ENCODE measurements at regions not wholly inside any gene's neighbourhood (a gene's known extent, or its start where the extent isn't known, plus 50 kb on each side); places are given as distances from the start of the nearest gene placed in this dataset.

- no peak for DNase-seq
Observed at GRCh38 chr1:201772178-201772577, 56.8 kb upstream of the IPO9 start.

- DNase-seq: no peak
Observed at GRCh38 chr1:201773764-201774163, 55.2 kb upstream of the IPO9 start.

- DNase-seq: no peak
Observed at GRCh38 chr1:201774224-201774982, 54.6 kb upstream of the IPO9 start.

- DNase-seq: no peak
Observed at GRCh38 chr1:201774983-201775344, 54.0 kb upstream of the IPO9 start.

- DNase-seq: no peak
Observed at GRCh38 chr1:201775380-201775779, 53.6 kb upstream of the IPO9 start.

GRCh38 chr1:201778279-201779065, 50.5 kb upstream of the IPO9 start:
- DNase-seq: no peak

All from C1 segment of cervical spinal cord (tissue), 14 donors.